Fibroblast of gingiva (primary cell): ENCODE measurements at regions not wholly inside any gene's neighbourhood (a gene's known extent, or its start where the extent isn't known, plus 50 kb on each side); places are given as distances from the start of the nearest gene placed in this dataset.
"Not testable (repeated sequence)": the region's sequence is repeated elsewhere in the genome, so short reads cannot be mapped to it uniquely, and the experiment has no call there.

Experiments
- DNase-seq: peaks from one replicate; pipeline ENCODE4 v3.0.0-alpha.2; 2011; ENCODE audit warnings: low read depth

GRCh38 chr10:31187607-31188210 is 131.3 kb upstream of the ZEB1 start:
- no peak for DNase-seq

GRCh38 chr10:31188792-31189406 is 130.1 kb upstream of the ZEB1 start:
- peak; percentile 47 for DNase-seq

DNA sequence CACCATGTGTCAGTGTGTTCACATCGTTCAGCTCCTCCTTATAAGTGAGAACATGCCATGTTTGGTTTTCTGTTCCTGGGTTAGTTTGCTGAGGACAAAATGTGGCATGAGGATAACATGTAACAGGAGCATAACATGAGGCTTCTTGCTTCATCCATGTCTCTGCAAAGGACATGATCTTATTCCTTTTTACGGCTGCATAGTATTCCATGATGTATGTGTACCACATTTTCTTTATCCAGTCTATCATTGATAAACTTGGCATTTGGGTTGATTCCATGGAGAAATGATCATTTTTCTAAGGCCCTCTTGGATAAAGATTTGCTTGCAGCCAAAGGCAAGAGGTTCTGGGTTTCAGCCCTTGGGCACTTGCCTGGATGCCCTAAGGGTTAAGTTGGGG is 128.5 kb upstream of the ZEB1 start:
- DNase-seq = no peak

DNA sequence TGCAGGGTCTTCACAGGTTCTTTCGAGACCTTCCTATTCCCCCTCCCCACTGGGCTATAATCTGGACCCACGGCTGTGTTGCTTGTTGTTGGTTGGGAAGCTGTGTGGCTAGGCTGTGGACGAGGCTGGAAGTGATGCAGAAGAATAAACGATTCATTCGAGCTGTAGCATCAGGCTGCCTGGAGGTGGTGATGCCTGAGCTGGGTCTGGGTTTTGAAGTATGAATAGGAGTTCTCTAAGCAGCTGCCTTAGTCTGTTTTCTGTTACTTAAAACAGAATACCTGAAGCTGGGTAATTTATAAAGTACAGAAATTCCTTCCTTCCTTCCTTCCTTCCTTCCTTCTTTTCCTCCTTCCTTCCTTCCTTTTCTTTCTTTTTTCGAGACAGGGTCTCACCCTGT is 126.5 kb upstream of the ZEB1 start:
- no peak for DNase-seq

- no peak for DNase-seq
Observed at GRCh38 chr10:31194986-31195385, 124.0 kb upstream of the ZEB1 start.

GRCh38 chr10:31197886-31198285 is 121.1 kb upstream of the ZEB1 start:
- peak; percentile 33 for DNase-seq

DNA sequence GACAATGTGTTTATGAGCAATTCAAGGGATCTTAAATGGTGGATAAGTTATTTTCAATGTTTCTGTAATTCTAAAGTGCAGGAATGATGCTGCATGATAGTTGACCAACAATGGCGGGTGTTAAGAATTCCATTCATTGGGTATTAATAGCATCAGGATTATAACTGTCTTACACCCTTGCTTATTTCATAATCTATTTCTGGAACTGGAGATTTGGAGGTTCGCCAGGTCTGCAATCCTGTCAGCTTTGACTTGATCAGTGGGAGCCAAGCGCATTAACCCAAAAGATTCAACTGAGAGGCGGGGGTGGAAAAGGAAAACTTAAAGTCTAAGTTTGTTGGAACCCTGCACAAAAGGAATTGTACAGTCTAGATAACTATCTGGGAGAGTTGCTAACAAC is 114.9 kb upstream of the ZEB1 start:
- DNase-seq = peak; percentile 17

DNA sequence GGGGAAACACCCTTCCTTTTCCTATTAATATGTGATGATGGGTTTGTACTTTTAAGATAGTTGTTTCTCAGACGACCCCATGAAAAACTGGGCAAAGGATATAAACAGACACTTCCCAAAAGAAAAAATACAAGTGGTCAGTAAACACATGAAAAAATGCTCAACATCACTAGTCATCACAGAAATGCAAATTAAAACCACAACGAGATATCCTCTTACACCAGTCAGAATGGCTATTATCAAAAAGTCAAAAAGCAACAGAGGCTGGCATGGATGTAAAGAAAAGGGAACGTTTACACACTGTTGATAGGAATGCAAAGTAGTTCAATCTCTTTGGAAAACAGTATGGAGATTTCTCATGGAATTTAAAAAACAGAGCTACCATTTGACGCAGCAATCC is 111.4 kb upstream of the ZEB1 start:
- peak; percentile 31 for DNase-seq

GRCh38 chr10:31209478-31209877 is 109.5 kb upstream of the ZEB1 start:
- no peak for DNase-seq

- no peak for DNase-seq
Observed at GRCh38 chr10:31210190-31210589, 108.8 kb upstream of the ZEB1 start.

GRCh38 chr10:31213959-31214358 is 105.1 kb upstream of the ZEB1 start:
- DNase-seq = no peak

GRCh38 chr10:31215052-31215451 is 104.0 kb upstream of the ZEB1 start:
- DNase-seq = no peak

- peak; percentile 8 for DNase-seq
Observed at GRCh38 chr10:31219306-31219705, 99.7 kb upstream of the ZEB1 start.

- DNase-seq = not testable (repeated sequence)
Observed at GRCh38 chr10:31228780-31229179, 90.2 kb upstream of the ZEB1 start.

GRCh38 chr10:31239961-31240360 is 79.1 kb upstream of the ZEB1 start:
- no peak for DNase-seq

DNA sequence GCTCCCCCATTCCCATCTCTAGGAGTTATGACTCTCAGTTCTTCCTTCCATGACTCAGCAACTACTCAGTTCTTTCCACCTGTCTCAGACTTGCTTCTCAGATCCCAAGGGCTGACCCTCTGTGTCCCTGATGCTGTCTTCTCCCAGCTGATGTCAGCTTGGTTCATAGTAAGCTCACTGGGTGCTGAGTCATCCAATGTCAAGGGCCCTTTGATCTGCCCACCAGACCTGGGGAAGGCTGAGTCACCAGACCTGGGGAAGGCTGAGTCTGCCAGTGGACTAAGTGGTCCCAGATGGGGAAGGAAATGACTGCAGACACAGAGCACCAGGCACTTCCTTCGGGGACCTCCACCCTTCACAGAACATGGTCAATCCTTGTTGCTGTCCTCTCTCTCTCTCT is 76.1 kb upstream of the ZEB1 start:
- DNase-seq = peak; percentile 81

GRCh38 chr10:31251118-31251517 is 67.9 kb upstream of the ZEB1 start:
- not testable (repeated sequence) for DNase-seq

- DNase-seq = no peak
Observed at GRCh38 chr10:31253237-31253636, 65.8 kb upstream of the ZEB1 start.

GRCh38 chr10:31261511-31262311 is 57.3 kb upstream of the ZEB1 start:
- peak; percentile 88 for DNase-seq

DNA sequence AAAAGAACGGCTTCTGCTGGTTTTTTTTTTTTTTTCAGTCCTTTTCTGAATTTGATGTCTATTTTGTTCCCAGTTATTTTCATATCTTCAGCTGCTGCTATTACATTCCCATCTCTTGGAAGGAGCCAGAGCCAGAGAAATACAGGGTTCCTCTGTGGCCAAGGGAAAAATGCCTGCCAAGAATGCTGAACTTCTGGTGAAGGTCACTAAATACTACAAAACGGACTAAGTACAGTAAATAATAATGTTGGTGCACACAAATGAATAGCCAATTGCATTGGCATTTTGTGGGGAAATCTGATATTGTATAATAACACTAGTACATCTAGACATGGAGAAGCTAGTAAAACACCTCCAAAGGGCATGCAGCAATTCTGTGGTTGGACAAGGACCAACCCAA is 56.3 kb upstream of the ZEB1 start:
- peak; percentile 92 for DNase-seq

DNA sequence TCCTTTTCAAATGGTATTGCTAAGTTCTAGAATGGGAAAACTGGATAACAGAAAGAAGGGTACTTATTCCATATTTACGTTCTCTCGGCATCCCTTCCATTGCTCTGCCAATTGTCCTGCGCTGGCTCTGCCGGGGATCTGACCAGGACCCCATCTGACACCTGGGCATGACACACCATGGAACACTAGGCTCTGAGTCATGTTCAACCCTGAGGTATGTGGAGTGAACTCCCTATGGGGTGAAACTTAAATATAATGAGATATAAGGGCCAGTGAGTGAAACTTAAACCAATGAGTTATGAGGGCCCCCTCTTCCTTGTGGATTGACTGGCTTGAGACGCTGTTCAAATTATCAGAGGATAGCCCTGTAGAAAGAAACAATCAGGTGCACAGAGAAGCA is 55.1 kb upstream of the ZEB1 start:
- no peak for DNase-seq

DNA sequence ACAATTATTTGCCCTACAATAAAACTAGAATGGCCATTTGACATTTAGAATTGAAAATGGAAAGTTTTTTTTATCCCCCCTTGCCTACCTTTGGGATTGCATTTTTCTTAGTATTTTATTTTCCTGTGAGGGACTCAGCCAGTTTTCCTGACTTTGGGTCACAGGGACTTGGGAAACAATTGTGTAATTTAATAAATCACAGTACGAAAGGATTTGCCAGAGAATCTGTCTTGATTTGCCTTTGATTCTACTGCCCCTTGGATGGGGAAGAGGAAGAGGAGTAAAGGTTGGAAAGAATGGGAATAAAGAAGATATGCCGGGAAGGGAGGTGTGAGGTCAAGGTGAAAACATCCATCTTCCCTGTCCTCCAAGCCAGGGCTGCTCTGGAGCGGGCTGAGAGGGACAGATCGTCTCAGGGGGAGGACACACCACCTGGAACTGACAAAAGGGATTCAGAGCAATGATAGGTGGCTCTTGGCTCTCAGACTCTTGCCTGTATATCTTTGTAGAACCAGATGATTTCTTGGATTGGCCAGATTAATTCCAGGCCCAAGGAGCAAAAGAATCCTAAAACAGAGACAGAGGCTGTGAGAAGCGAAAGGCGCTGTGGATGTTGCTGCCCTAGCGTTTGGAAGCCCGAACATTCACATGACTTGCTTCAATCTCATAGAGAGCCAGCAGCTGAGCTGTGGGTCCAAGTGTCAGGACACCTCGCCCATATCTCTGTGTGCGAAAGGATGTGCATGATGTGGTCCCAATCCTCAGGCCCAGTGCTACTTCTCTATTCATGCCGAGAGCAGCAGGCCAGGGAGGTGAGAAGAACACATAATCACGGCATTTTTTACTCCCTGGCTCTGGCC is 50.3 kb upstream of the ZEB1 start:
- no peak for DNase-seq
